IMR-90 (cell line): ENCODE measurements at regions not wholly inside any gene's neighbourhood (a gene's known extent, or its start where the extent isn't known, plus 50 kb on each side); places are given as distances from the start of the nearest gene placed in this dataset.

Source experiments
- MAFK ChIP-seq: IDR thresholded peaks from 2 replicates; pipeline ENCODE4 v1.6.1; 2012; ENCODE audit warnings: low read depth, low read length, improper control_type of control experiment
- POLR2A ChIP-seq: IDR thresholded peaks from 2 replicates; pipeline ENCODE4 v1.6.1; 2012; ENCODE audit warnings: mild to moderate bottlenecking, low read depth, low read length
- RAD21 ChIP-seq: IDR thresholded peaks from 2 replicates; pipeline ENCODE4 v1.6.1; 2012; ENCODE audit warnings: low read length, improper control_type of control experiment
- RCOR1 ChIP-seq: IDR thresholded peaks from 2 replicates; pipeline ENCODE4 v1.6.1; 2012; ENCODE audit warnings: mild to moderate bottlenecking, low read length, improper control_type of control experiment; ENCODE audit not compliant: insufficient replicate concordance
- TF ChIP-seq, protein P1 (sequence below): conservative IDR thresholded peaks from 2 replicates; pipeline ENCODE4 v1.5.1; 2012; ENCODE audit warnings: mild to moderate bottlenecking, low read depth, low read length, improper control_type of control experiment
- TF ChIP-seq, protein P2 (sequence below): fragments of 150-350 bp; IDR thresholded peaks from 2 replicates; pipeline ENCODE4 v1.6.1; 2017; ENCODE audit warnings: mild to moderate bottlenecking, antibody characterized with exemption, low read length, low read depth
- TF ChIP-seq, protein P3 (sequence below): fragments of 150-350 bp; IDR thresholded peaks from 2 replicates; pipeline ENCODE4 v1.6.1; 2016; ENCODE audit warnings: low read depth, mild to moderate bottlenecking, low read length, moderate library complexity, borderline replicate concordance

DNA sequence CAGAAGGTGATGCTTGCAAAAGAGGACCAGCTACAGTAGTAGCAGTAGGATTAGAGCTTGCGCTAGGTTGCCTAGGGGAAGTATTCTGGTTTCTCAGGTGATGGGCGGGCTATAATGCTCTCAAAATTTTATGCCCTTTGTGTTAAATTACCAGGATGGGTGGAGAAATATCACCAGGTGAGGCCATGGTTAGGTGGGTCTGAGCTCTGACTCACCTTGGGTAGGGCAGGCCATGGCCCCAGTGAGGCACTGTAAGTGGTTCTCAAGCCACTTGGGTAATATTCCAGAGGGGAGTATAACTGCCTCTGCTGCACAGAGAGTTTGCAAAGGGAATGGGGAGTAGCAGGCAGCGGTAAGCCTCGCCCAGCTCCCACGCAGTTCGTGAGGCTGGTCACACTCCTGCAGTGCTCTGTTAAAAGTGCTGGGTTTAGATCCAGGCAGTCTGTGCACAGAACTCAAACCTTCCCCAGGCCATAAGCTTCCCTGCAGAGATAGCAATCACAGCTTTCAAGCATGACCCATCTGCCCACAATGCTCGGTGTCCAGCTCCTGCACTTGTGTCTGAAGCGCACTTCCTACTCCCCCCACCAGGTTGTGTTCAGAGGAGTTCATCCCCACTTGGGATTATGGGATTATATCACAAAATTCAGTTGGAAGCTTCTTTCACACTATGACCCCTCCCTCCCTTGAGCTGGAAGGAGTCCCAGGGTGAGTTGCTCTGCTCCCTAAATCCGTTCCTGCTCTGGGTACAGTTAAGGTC is 575.0 kb downstream of the CHSY3 start:
- TF ChIP-seq POLR2A (no peak), MAFK (no peak), RCOR1 (no peak), RAD21 (no peak)
- TF ChIP-seq, protein P1, sequence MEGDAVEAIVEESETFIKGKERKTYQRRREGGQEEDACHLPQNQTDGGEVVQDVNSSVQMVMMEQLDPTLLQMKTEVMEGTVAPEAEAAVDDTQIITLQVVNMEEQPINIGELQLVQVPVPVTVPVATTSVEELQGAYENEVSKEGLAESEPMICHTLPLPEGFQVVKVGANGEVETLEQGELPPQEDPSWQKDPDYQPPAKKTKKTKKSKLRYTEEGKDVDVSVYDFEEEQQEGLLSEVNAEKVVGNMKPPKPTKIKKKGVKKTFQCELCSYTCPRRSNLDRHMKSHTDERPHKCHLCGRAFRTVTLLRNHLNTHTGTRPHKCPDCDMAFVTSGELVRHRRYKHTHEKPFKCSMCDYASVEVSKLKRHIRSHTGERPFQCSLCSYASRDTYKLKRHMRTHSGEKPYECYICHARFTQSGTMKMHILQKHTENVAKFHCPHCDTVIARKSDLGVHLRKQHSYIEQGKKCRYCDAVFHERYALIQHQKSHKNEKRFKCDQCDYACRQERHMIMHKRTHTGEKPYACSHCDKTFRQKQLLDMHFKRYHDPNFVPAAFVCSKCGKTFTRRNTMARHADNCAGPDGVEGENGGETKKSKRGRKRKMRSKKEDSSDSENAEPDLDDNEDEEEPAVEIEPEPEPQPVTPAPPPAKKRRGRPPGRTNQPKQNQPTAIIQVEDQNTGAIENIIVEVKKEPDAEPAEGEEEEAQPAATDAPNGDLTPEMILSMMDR = no peak
- TF ChIP-seq, protein P2, sequence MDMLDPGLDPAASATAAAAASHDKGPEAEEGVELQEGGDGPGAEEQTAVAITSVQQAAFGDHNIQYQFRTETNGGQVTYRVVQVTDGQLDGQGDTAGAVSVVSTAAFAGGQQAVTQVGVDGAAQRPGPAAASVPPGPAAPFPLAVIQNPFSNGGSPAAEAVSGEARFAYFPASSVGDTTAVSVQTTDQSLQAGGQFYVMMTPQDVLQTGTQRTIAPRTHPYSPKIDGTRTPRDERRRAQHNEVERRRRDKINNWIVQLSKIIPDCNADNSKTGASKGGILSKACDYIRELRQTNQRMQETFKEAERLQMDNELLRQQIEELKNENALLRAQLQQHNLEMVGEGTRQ = no peak
- TF ChIP-seq, protein P3, sequence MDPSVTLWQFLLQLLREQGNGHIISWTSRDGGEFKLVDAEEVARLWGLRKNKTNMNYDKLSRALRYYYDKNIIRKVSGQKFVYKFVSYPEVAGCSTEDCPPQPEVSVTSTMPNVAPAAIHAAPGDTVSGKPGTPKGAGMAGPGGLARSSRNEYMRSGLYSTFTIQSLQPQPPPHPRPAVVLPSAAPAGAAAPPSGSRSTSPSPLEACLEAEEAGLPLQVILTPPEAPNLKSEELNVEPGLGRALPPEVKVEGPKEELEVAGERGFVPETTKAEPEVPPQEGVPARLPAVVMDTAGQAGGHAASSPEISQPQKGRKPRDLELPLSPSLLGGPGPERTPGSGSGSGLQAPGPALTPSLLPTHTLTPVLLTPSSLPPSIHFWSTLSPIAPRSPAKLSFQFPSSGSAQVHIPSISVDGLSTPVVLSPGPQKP = no peak
